Thoracic aorta (tissue), 2 donors: ENCODE measurements at regions not wholly inside any gene's neighbourhood (a gene's known extent, or its start where the extent isn't known, plus 50 kb on each side); places are given as distances from the start of the nearest gene placed in this dataset.

Experiments used
- ATAC-seq: fragments of 150-250 bp; one replicate; pipeline ENCODE4 v1.8.0; 2017; ENCODE audit warnings: low read depth; ENCODE audit not compliant: insufficient number of reproducible peaks, low FRiP score
- DNase-seq: peaks from one replicate; pipeline ENCODE4 v3.0.0-alpha.2; 2020; ENCODE audit warnings: low spot score
- H3K27ac ChIP-seq, 2 donors: fragments of 200-600 bp; sonication (generic); 1 replicate in 1 of 2; 2 replicates in 1 of 2; pipeline ENCODE4 v1.5.1; 2016; ENCODE audit warnings: mild to moderate bottlenecking in 2 of 2, moderate library complexity in 2 of 2
- H3K27me3 ChIP-seq: fragments of 200-600 bp; sonication (generic); replicated peaks from 2 replicates; pipeline ENCODE4 v1.6.0; 2016; ENCODE audit warnings: mild to moderate bottlenecking; ENCODE audit not compliant: insufficient read depth
- H3K36me3 ChIP-seq: fragments of 200-600 bp; sonication (generic); one replicate; pipeline ENCODE4 v1.5.1; 2016
- H3K4me1 ChIP-seq, 2 donors: fragments of 200-600 bp; sonication (generic); 1 replicate in 1 of 2; 2 replicates in 1 of 2; pipeline versions ENCODE4 v1.5.1 to v1.6.0; 2016; ENCODE audit warnings: low read depth in 2 of 2, mild to moderate bottlenecking in 1 of 2; ENCODE audit not compliant: control insufficient read depth in 1 of 2
- H3K4me3 ChIP-seq: fragments of 200-600 bp; sonication (generic); 2 replicates; pipeline ENCODE4 v1.5.1; 2016; ENCODE audit warnings: mild to moderate bottlenecking
- H3K9me3 ChIP-seq: fragments of 200-600 bp; sonication (generic); 2 replicates; pipeline ENCODE4 v1.5.1; 2016
- CTCF ChIP-seq: fragments of 200-600 bp; sonication (generic); IDR thresholded peaks from one replicate; pipeline ENCODE4 v1.5.1; 2019; ENCODE audit warnings: antibody characterized with exemption

GRCh38 chr11:29025001-29025400 lies 916.8 kb downstream of the METTL15 start:
- DNase-seq (no peak), ATAC-seq (no peak)
- H3K4me1 ChIP-seq: no peaks in the 10 kb centered on the region
- no peak overlapping the region for H3K27ac ChIP-seq
- no peak overlapping the region for H3K4me3 ChIP-seq
- no peaks in the 10 kb centered on the region for H3K27me3 ChIP-seq
- H3K9me3 ChIP-seq: peaks cover 3% of the 10 kb centered on the region
- TF ChIP-seq CTCF: no peak
- no peaks in the 10 kb centered on the region for H3K36me3 ChIP-seq

- ATAC-seq (no peak), DNase-seq (no peak)
- Histone ChIP-seq H3K36me3 (no peaks in the 10 kb centered on the region), H3K27ac (no peak overlapping the region), H3K9me3 (no peaks in the 10 kb centered on the region), H3K4me3 (no peak overlapping the region), H3K27me3 (no peaks in the 10 kb centered on the region), H3K4me1 (peaks cover 0 to 1% of the 10 kb centered on the region in 2 donors)
- no peak for TF ChIP-seq CTCF
Measured at GRCh38 chr11:29024386-29024785, 916.2 kb downstream of the METTL15 start.

- Histone ChIP-seq H3K4me1 (peaks cover 0 to 7% of the 10 kb centered on the region in 2 donors), H3K4me3 (no peak overlapping the region), H3K27ac (no peak overlapping the region), H3K27me3 (no peaks in the 10 kb centered on the region), H3K36me3 (no peaks in the 10 kb centered on the region), H3K9me3 (no peaks in the 10 kb centered on the region)
- no peak for ATAC-seq
- TF ChIP-seq CTCF: no peak
- DNase-seq: no peak
Measured at GRCh38 chr11:29023761-29024160, 915.6 kb downstream of the METTL15 start.

- ATAC-seq (no peak), DNase-seq (no peak)
- Histone ChIP-seq H3K27ac (no peak overlapping the region), H3K4me3 (no peak overlapping the region), H3K9me3 (no peaks in the 10 kb centered on the region), H3K36me3 (no peaks in the 10 kb centered on the region), H3K4me1 (peaks cover 0 to 7% of the 10 kb centered on the region in 2 donors), H3K27me3 (no peaks in the 10 kb centered on the region)
- TF ChIP-seq CTCF: no peak
Measured at GRCh38 chr11:29022676-29023075, 914.5 kb downstream of the METTL15 start.

- DNase-seq (no peak), ATAC-seq (no peak)
- no peak for TF ChIP-seq CTCF
- Histone ChIP-seq H3K36me3 (no peaks in the 10 kb centered on the region), H3K9me3 (no peaks in the 10 kb centered on the region), H3K4me3 (no peak overlapping the region), H3K27ac (no peak overlapping the region), H3K4me1 (peaks cover 0 to 7% of the 10 kb centered on the region in 2 donors), H3K27me3 (no peaks in the 10 kb centered on the region)
Measured at GRCh38 chr11:29019960-29020683, 911.9 kb downstream of the METTL15 start.
